Breast epithelium (tissue), 4 donors: ENCODE measurements at regions not wholly inside any gene's neighbourhood (a gene's known extent, or its start where the extent isn't known, plus 50 kb on each side); places are given as distances from the start of the nearest gene placed in this dataset.

Experiments
- DNase-seq, 2 donors: peaks; one replicate each; pipeline ENCODE4 v3.0.0-alpha.2; 2019; ENCODE audit warnings: low spot score in 2 of 2
- H3K27ac ChIP-seq, 2 donors: fragments of 200-600 bp; sonication (generic) in 1 of 2; one replicate each; pipeline ENCODE4 v1.5.1; 2016 to 2019; ENCODE audit warnings: mild to moderate bottlenecking in 1 of 2
- H3K27me3 ChIP-seq, 2 donors: fragments of 200-600 bp; sonication (generic) in 1 of 2; one replicate each; pipeline versions ENCODE4 v1.5.1 to v1.6.0; 2017 to 2019; ENCODE audit warnings: control low read depth in 1 of 2, mild to moderate bottlenecking in 1 of 2
- H3K36me3 ChIP-seq: fragments of 200-600 bp; one replicate; pipeline ENCODE4 v1.5.1; 2019
- H3K4me1 ChIP-seq, 2 donors: fragments of 200-600 bp; sonication (generic); one replicate each; pipeline ENCODE4 v1.5.1; 2016 to 2019; ENCODE audit warnings: control low read depth in 1 of 2
- H3K4me3 ChIP-seq, 3 donors: fragments of 200-600 bp; sonication (generic); 1 replicate in 2 of 3; 2 replicates in 1 of 3; pipeline ENCODE4 v1.5.1; 2016 to 2019; ENCODE audit warnings: mild to moderate bottlenecking in 3 of 3, moderate library complexity in 2 of 3
- H3K9me3 ChIP-seq, 2 donors: fragments of 200-600 bp; sonication (generic) in 1 of 2; one replicate each; pipeline ENCODE4 v1.5.1; 2016 to 2019; ENCODE audit warnings: control low read depth in 1 of 2
- CTCF ChIP-seq, 3 donors: fragments of 450-650 bp; IDR thresholded peaks; one replicate each; pipeline ENCODE4 v1.5.1; 2016 to 2017; ENCODE audit warnings: antibody characterized with exemption in 3 of 3, mild to moderate bottlenecking in 3 of 3, moderate library complexity in 3 of 3
- POLR2A ChIP-seq: fragments of 450-650 bp; IDR thresholded peaks from one replicate; pipeline ENCODE4 v1.6.1; 2016; ENCODE audit warnings: antibody characterized with exemption, mild to moderate bottlenecking, moderate library complexity
- POLR2AphosphoS5 ChIP-seq, 3 donors: sonication (generic); formaldehyde crosslinking; IDR thresholded peaks; one replicate each; pipeline ENCODE4 v1.6.1; 2017; ENCODE audit warnings: antibody characterized with exemption in 3 of 3
- intact Hi-C: fragments of 100-400 bp; cut with DNase I; formaldehyde crosslinking; loops from one replicate; pipeline ENCODE4 v1.15.1; 2023; ENCODE audit warnings: low total_unique reads

DNA sequence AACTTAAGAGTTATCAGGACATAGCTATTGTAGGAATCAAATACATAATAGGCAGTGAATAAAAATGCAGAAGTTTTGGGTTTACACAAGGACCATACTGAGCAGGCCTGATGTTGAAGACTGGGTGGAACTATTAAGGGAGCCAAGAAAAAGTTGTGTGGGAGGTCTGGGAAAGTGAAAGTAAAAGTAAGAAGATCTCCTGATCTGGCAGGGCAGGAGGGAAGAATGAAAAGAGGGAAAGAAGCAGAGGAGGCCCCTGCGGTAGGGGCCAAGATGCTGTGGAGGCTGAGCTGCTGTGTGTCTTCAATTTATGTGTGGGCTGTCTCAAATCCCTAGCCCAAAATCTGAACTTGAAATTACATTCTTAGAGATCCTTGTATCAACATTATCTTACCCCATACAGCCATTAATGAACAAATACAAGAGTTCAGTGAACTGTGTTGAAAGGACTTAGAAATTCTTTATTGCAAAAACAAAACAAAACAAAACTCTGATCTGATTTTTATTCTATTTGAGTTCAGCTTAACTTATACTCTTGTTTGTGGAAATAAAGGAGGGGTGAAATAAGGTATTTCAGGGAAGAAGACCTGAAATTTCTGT, 1183.8 kb downstream of the HACE1 start:
- Histone ChIP-seq H3K27ac (no peak overlapping the region), H3K27me3 (no peaks in the 10 kb centered on the region), H3K4me1 (no peaks in the 10 kb centered on the region), H3K9me3 (peaks cover 0 to 5% of the 10 kb centered on the region in 2 donors), H3K4me3 (peak overlapping the region in 1 of 3 donors; percentile 39), H3K36me3 (no peaks in the 10 kb centered on the region)
- intact Hi-C loops, result no loop called here
- no peak for DNase-seq
- no peak for TF ChIP-seq CTCF (IDR thresholded peaks at IDR 0.05)
- no peak for TF ChIP-seq POLR2A
- no peak for TF ChIP-seq POLR2AphosphoS5 (IDR thresholded peaks at IDR 0.05)

DNA sequence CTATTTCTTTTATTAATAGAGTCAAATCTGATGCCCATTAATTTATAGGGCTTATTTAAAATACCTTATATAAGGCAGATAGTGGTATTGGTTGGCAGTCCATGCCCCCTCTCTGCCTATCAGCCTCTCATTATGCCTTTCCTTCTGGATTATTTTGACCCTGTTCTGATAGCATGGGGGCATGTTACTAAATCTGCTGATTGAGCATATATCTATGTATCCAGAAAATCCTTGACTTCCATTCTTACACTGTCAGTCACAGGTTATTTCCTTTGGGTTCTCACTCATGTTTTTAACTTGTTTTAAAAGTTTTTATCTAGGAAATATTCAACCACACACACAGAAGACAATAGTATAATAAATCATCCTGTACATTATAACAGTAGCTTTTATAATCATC, 1184.9 kb downstream of the HACE1 start:
- no peaks in the 10 kb centered on the region for H3K4me1 ChIP-seq
- H3K27ac ChIP-seq, result no peak overlapping the region
- no peak overlapping the region for H3K4me3 ChIP-seq
- no peak for DNase-seq
- no peak for TF ChIP-seq CTCF (IDR thresholded peaks at IDR 0.05)
- TF ChIP-seq POLR2AphosphoS5 (IDR thresholded peaks at IDR 0.05), result no peak
- no peak for TF ChIP-seq POLR2A
- no peaks in the 10 kb centered on the region for H3K36me3 ChIP-seq
- H3K27me3 ChIP-seq, result no peaks in the 10 kb centered on the region
- intact Hi-C loops, result no loop called here
- H3K9me3 ChIP-seq, result peaks cover 0 to 5% of the 10 kb centered on the region in 2 donors

DNA sequence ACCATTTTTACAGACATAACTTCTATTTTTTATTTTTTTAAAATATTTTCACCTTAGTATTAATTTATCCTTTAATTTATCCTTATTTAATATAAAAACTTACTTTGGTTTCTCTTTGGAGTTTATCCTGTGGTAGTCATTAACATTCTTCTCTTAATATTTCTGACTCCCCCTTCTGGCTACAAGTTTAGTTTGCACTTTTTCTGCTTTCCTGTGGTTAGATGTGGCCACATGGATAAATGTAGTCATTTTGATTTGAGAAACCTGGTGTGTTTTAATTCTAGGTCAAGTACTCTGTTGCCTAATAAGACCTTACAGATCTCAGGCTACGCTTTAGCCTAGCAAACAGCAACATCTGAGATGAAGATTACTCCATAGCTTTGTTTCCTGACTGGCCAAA, 1187.5 kb downstream of the HACE1 start:
- Histone ChIP-seq H3K27ac (no peak overlapping the region), H3K9me3 (peaks cover 0 to under 1% of the 10 kb centered on the region in 2 donors), H3K36me3 (peaks cover 3% of the 10 kb centered on the region), H3K27me3 (no peaks in the 10 kb centered on the region), H3K4me1 (no peaks in the 10 kb centered on the region), H3K4me3 (no peak overlapping the region)
- no peak for TF ChIP-seq CTCF (IDR thresholded peaks at IDR 0.05)
- TF ChIP-seq POLR2AphosphoS5 (IDR thresholded peaks at IDR 0.05), result no peak
- no peak for TF ChIP-seq POLR2A
- intact Hi-C loops, result no loop called here
- no peak for DNase-seq

- H3K27me3 ChIP-seq, result no peaks in the 10 kb centered on the region
- TF ChIP-seq POLR2A (no peak), CTCF (IDR thresholded peaks at IDR 0.05) (no peak), POLR2AphosphoS5 (IDR thresholded peaks at IDR 0.05) (no peak)
- H3K4me1 ChIP-seq, result no peaks in the 10 kb centered on the region
- no peak overlapping the region for H3K4me3 ChIP-seq
- no peaks in the 10 kb centered on the region for H3K36me3 ChIP-seq
- intact Hi-C loops, result no loop called here
- H3K9me3 ChIP-seq, result no peaks in the 10 kb centered on the region
- no peak overlapping the region for H3K27ac ChIP-seq
- DNase-seq, result no peak
These were observed 1230.1 kb downstream of the HACE1 start for GRCh38 chr6:103629613-103630012.

DNA sequence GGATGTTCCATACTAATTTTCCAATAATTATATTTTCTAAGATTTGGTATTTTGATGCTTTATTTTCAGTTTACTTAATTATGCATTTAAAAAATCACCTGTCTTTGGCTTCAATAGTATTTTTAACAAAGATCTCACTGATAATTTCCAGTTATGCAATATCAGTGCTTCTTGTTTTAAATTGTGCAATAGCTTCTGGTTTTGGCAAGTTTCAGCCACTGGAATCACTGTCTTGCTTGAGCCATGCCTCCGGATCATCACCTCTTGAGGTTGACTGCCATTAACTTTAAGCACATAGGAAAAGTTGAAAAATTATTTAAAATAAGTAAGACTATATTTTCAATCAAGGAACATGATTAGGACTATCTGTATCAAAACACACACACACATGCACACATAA, 1242.1 kb downstream of the HACE1 start:
- intact Hi-C loops, result no loop called here
- no peak for DNase-seq
- TF ChIP-seq POLR2A, result no peak
- no peak for TF ChIP-seq POLR2AphosphoS5 (IDR thresholded peaks at IDR 0.05)
- TF ChIP-seq CTCF (IDR thresholded peaks at IDR 0.05), result no peak
- Histone ChIP-seq H3K27ac (no peak overlapping the region), H3K27me3 (no peaks in the 10 kb centered on the region), H3K36me3 (no peaks in the 10 kb centered on the region), H3K4me1 (no peaks in the 10 kb centered on the region), H3K9me3 (no peaks in the 10 kb centered on the region), H3K4me3 (no peak overlapping the region)
